Neural progenitor cell (in vitro differentiated cells): ENCODE measurements at regions not wholly inside any gene's neighbourhood (a gene's known extent, or its start where the extent isn't known, plus 50 kb on each side); places are given as distances from the start of the nearest gene placed in this dataset.

Experiments
- EZH2 ChIP-seq: fragments of 200-600 bp; sonication (generic); IDR thresholded peaks from 2 replicates; pipeline ENCODE4 v1.6.1; 2017; ENCODE audit warnings: antibody characterized with exemption, mild to moderate bottlenecking, moderate library complexity
- EZH2phosphoT487 ChIP-seq: fragments of 200-600 bp; sonication (generic); IDR thresholded peaks from 2 replicates; pipeline ENCODE4 v1.6.1; 2017; ENCODE audit warnings: antibody characterized with exemption
- TF ChIP-seq, protein P1 (sequence below): fragments of 200-600 bp; sonication (generic); IDR thresholded peaks from 2 replicates; pipeline ENCODE4 v1.5.1; 2017; ENCODE audit warnings: antibody characterized with exemption, mild to moderate bottlenecking

- TF ChIP-seq, protein P1, sequence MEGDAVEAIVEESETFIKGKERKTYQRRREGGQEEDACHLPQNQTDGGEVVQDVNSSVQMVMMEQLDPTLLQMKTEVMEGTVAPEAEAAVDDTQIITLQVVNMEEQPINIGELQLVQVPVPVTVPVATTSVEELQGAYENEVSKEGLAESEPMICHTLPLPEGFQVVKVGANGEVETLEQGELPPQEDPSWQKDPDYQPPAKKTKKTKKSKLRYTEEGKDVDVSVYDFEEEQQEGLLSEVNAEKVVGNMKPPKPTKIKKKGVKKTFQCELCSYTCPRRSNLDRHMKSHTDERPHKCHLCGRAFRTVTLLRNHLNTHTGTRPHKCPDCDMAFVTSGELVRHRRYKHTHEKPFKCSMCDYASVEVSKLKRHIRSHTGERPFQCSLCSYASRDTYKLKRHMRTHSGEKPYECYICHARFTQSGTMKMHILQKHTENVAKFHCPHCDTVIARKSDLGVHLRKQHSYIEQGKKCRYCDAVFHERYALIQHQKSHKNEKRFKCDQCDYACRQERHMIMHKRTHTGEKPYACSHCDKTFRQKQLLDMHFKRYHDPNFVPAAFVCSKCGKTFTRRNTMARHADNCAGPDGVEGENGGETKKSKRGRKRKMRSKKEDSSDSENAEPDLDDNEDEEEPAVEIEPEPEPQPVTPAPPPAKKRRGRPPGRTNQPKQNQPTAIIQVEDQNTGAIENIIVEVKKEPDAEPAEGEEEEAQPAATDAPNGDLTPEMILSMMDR: no peak
- TF ChIP-seq EZH2 (no peak), EZH2phosphoT487 (no peak)
Observed at GRCh38 chr5:25027061-25027460, 382.3 kb upstream of the CDH10 start.
